H1 (cell line): ENCODE measurements at regions not wholly inside any gene's neighbourhood (a gene's known extent, or its start where the extent isn't known, plus 50 kb on each side); places are given as distances from the start of the nearest gene placed in this dataset.

Source experiments
- BACH1 ChIP-seq: IDR thresholded peaks from 2 replicates; pipeline ENCODE4 v1.6.1; 2012; ENCODE audit warnings: low read length, improper control_type of control experiment
- CHD1 ChIP-seq: IDR thresholded peaks from 2 replicates; pipeline ENCODE4 v1.6.1; 2012; ENCODE audit warnings: low read depth, low read length, improper control_type of control experiment
- CREB1 ChIP-seq: IDR thresholded peaks from 2 replicates; pipeline ENCODE4 v1.6.1; 2012; ENCODE audit warnings: inconsistent platforms
- CTCF ChIP-seq, 3 experiments: IDR thresholded peaks; 1 replicate in 2 of 3; 2 replicates in 1 of 3; pipeline versions ENCODE4 v1.5.1 to v1.6.1; 2011; ENCODE audit warnings: low read length in 3 of 3, mild to moderate bottlenecking in 3 of 3, inconsistent platforms in 2 of 3, low read depth in 1 of 3, moderate library complexity in 1 of 3; ENCODE audit not compliant: insufficient read depth in 1 of 3; ENCODE audit errors: control extremely low read depth in 1 of 3
- EP300 ChIP-seq, 2 experiments: IDR thresholded peaks; 1 replicate in 1 of 2; 2 replicates in 1 of 2; pipeline ENCODE4 v1.6.1; 2011 to 2012; ENCODE audit warnings: low read depth in 2 of 2, low read length in 2 of 2, mild to moderate bottlenecking in 2 of 2, borderline replicate concordance in 1 of 2, inconsistent platforms in 1 of 2, moderate library complexity in 1 of 2
- EZH2 ChIP-seq: fragments of 200-600 bp; sonication (generic); IDR thresholded peaks from 2 replicates; pipeline ENCODE4 v1.7.1; 2012; ENCODE audit warnings: low read depth, mild to moderate bottlenecking, moderate library complexity, low read length, inconsistent platforms; ENCODE audit not compliant: severe bottlenecking
- MAX ChIP-seq: IDR thresholded peaks from 2 replicates; pipeline ENCODE4 v1.6.1; 2012; ENCODE audit warnings: inconsistent platforms
- PHF8 ChIP-seq: fragments of 200-600 bp; sonication (generic); conservative IDR thresholded peaks from 2 replicates; pipeline ENCODE4 v1.7.1; 2012; ENCODE audit warnings: low read depth, mild to moderate bottlenecking, inconsistent platforms, low read length, moderate library complexity
- POLR2A ChIP-seq, 2 experiments: IDR thresholded peaks; 1 replicate in 1 of 2; 2 replicates in 1 of 2; pipeline ENCODE4 v1.6.1; 2011; ENCODE audit warnings: low read depth in 2 of 2, low read length in 2 of 2, mild to moderate bottlenecking in 2 of 2; ENCODE audit errors: control extremely low read depth in 1 of 2
- RXRA ChIP-seq: IDR thresholded peaks from 2 replicates; pipeline ENCODE4 v1.6.1; 2011; ENCODE audit warnings: low read depth, mild to moderate bottlenecking, low read length, moderate library complexity; ENCODE audit not compliant: insufficient read depth
- TAF1 ChIP-seq: IDR thresholded peaks from 2 replicates; pipeline ENCODE4 v1.6.1; 2011; ENCODE audit warnings: mild to moderate bottlenecking, low read depth, low read length
- TBP ChIP-seq: IDR thresholded peaks from 2 replicates; pipeline ENCODE4 v1.6.1; 2011; ENCODE audit warnings: low read depth, low read length, improper control_type of control experiment
- USF2 ChIP-seq: IDR thresholded peaks from 2 replicates; pipeline ENCODE4 v1.6.1; 2011; ENCODE audit warnings: low read length, improper control_type of control experiment
- YY1 ChIP-seq: IDR thresholded peaks from 2 replicates; pipeline ENCODE4 v1.6.1; 2011; ENCODE audit warnings: low read depth, mild to moderate bottlenecking, low read length

GRCh38 chr5:36383942-36384341 lies 82.2 kb upstream of the RANBP3L start:
- TF ChIP-seq CTCF (IDR thresholded peaks at IDR 0.05; ENCODE audit: control extremely low read depth in 1 of 3, insufficient read depth in 1 of 3, low read depth in 1 of 3, low read length in 3 of 3): no peak
- no peak for TF ChIP-seq PHF8
- no peak for TF ChIP-seq EP300 (IDR thresholded peaks at IDR 0.05; ENCODE audit: borderline replicate concordance in 1 of 2, low read depth in 2 of 2, low read length in 2 of 2)
- no peak for TF ChIP-seq TAF1
- no peak for TF ChIP-seq POLR2A (IDR thresholded peaks at IDR 0.05; ENCODE audit: control extremely low read depth in 1 of 2, low read depth in 2 of 2, low read length in 2 of 2)
- TF ChIP-seq RXRA: no peak
- no peak for TF ChIP-seq MAX
- no peak for TF ChIP-seq EZH2
- TF ChIP-seq CHD1: no peak
- no peak for TF ChIP-seq TBP
- TF ChIP-seq YY1: no peak
- no peak for TF ChIP-seq CREB1
- no peak for TF ChIP-seq USF2
- no peak for TF ChIP-seq BACH1
